Mucosa of stomach (tissue), 1 donor: ENCODE measurements at regions not wholly inside any gene's neighbourhood (a gene's known extent, or its start where the extent isn't known, plus 50 kb on each side); places are given as distances from the start of the nearest gene placed in this dataset.

ENCODE experiments used
- H3K27me3 ChIP-seq: one replicate; pipeline ENCODE4 v1.7.0; 2013; ENCODE audit warnings: mild to moderate bottlenecking, low read length; ENCODE audit not compliant: control insufficient read depth, insufficient read depth
- H3K36me3 ChIP-seq: one replicate; pipeline ENCODE4 v1.7.0; 2013; ENCODE audit warnings: low read length; ENCODE audit not compliant: control insufficient read depth, insufficient read depth
- H3K4me1 ChIP-seq: one replicate; pipeline ENCODE4 v1.7.0; 2013; ENCODE audit warnings: mild to moderate bottlenecking, low read length; ENCODE audit not compliant: control insufficient read depth, insufficient read depth
- H3K4me3 ChIP-seq: one replicate; pipeline ENCODE4 v1.7.0; 2013; ENCODE audit warnings: low read length
- H3K9ac ChIP-seq: one replicate; pipeline ENCODE4 v1.7.0; 2013; ENCODE audit warnings: mild to moderate bottlenecking, low read length, moderate library complexity
- H3K9me3 ChIP-seq: one replicate; pipeline ENCODE4 v1.7.0; 2013; ENCODE audit warnings: mild to moderate bottlenecking, low read length, moderate library complexity; ENCODE audit not compliant: control insufficient read depth
- donor health status: Pancreatic carcinoma.

DNA sequence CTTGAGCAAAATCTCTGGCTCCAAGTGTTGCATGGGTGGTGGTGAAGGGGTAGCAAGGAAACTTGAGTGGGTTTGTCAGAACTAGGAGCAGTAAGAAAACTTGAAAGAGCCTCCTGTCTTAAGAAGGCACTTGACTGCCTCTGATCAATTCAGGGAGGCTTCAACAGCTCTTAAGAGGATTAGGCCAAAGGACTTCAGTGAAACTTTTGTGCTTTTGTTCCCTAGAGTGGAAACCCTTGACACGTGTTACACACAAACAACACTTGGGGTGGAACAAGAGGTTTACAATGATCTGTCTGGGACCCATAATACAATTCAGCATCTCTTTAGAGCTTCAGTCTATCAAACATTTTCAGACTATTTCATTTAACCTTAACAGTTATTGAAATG is 80.1 kb upstream of the ARMC2 start:
- H3K27me3 ChIP-seq: no peaks in the 10 kb centered on the region
- H3K4me1 ChIP-seq: peaks cover 10% of the 10 kb centered on the region
- H3K9ac ChIP-seq: no peak overlapping the region
- no peaks in the 10 kb centered on the region for H3K9me3 ChIP-seq
- H3K4me3 ChIP-seq: no peak overlapping the region
- H3K36me3 ChIP-seq: no peaks in the 10 kb centered on the region

GRCh38 chr6:108768792-108769524 is 79.3 kb upstream of the ARMC2 start:
- no peaks in the 10 kb centered on the region for H3K9me3 ChIP-seq
- no peaks in the 10 kb centered on the region for H3K27me3 ChIP-seq
- no peak overlapping the region for H3K4me3 ChIP-seq
- H3K9ac ChIP-seq: no peak overlapping the region
- peaks cover 10% of the 10 kb centered on the region for H3K4me1 ChIP-seq
- no peaks in the 10 kb centered on the region for H3K36me3 ChIP-seq

GRCh38 chr6:108771421-108771820 is 76.8 kb upstream of the ARMC2 start:
- Histone ChIP-seq H3K4me3 (no peak overlapping the region), H3K9ac (no peak overlapping the region), H3K27me3 (no peaks in the 10 kb centered on the region), H3K9me3 (no peaks in the 10 kb centered on the region), H3K4me1 (peaks cover 10% of the 10 kb centered on the region), H3K36me3 (no peaks in the 10 kb centered on the region)

- no peaks in the 10 kb centered on the region for H3K9me3 ChIP-seq
- no peak overlapping the region for H3K9ac ChIP-seq
- no peak overlapping the region for H3K4me3 ChIP-seq
- no peaks in the 10 kb centered on the region for H3K4me1 ChIP-seq
- H3K27me3 ChIP-seq: no peaks in the 10 kb centered on the region
- no peaks in the 10 kb centered on the region for H3K36me3 ChIP-seq
These were observed 73.7 kb upstream of the ARMC2 start for GRCh38 chr6:108774555-108774954.

DNA sequence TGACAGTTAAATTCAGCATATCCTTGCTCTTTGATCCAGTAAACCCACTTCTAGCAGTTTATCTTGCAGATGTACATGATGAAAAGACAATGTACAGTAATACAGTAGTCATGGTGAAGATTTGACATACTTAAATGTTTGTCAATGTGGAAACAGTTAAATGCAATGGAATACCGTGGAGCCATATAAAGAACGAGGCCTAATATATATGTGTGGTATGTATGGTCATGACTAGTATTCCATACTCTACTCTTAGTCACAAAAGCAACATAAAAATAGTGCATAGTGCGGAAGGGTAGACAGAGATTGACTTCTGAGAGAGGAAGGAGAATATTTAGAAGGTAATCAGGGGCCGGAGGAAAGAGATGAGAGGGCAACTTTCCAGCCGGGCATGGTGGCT is 70.7 kb upstream of the ARMC2 start:
- Histone ChIP-seq H3K4me1 (peaks cover 1% of the 10 kb centered on the region), H3K36me3 (no peaks in the 10 kb centered on the region), H3K27me3 (no peaks in the 10 kb centered on the region), H3K4me3 (no peak overlapping the region), H3K9ac (no peak overlapping the region), H3K9me3 (no peaks in the 10 kb centered on the region)

GRCh38 chr6:108778421-108779186 is 69.6 kb upstream of the ARMC2 start:
- H3K9ac ChIP-seq: no peak overlapping the region
- no peaks in the 10 kb centered on the region for H3K9me3 ChIP-seq
- no peaks in the 10 kb centered on the region for H3K36me3 ChIP-seq
- peaks cover 4% of the 10 kb centered on the region for H3K4me1 ChIP-seq
- no peaks in the 10 kb centered on the region for H3K27me3 ChIP-seq
- H3K4me3 ChIP-seq: no peak overlapping the region

DNA sequence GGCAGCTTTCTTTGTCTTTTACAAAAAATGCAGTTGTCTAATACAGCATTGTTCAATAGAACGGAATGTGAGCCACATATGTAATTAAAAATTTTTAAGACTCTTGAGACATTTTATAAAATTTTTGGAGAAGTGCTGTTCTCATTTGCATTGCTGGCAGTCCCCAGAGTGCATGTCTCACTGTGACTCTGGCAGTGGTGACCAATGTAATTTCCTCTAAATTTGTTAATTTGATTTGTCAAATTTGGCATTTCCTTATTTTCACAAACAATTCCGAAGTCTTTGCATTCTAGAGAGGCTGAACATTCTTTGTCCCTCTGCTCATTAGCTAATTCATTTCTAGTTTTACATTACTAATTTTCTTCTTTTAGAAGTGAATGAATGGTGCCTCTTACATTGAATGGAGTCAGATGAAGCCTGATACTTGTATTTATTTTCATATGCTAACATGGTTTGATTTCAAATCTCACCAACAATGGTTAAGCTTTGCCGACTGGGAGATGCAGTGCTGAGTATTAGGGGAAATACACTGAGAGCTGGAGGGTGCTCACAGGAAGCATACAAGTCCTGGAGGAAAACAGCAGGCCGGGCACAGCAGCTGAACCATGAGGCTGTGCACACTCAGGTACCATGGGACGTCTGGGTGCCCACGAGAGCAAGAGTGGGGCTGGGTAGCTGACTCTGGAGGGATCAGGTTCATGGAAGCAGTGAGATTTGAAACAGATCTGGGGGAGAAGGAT is 68.5 kb upstream of the ARMC2 start:
- no peak overlapping the region for H3K9ac ChIP-seq
- no peaks in the 10 kb centered on the region for H3K9me3 ChIP-seq
- H3K27me3 ChIP-seq: no peaks in the 10 kb centered on the region
- H3K36me3 ChIP-seq: no peaks in the 10 kb centered on the region
- H3K4me3 ChIP-seq: no peak overlapping the region
- H3K4me1 ChIP-seq: peaks cover 4% of the 10 kb centered on the region

GRCh38 chr6:108780784-108781183 is 67.4 kb upstream of the ARMC2 start:
- H3K4me3 ChIP-seq: no peak overlapping the region
- peaks cover 4% of the 10 kb centered on the region for H3K4me1 ChIP-seq
- H3K9me3 ChIP-seq: no peaks in the 10 kb centered on the region
- H3K27me3 ChIP-seq: no peaks in the 10 kb centered on the region
- no peaks in the 10 kb centered on the region for H3K36me3 ChIP-seq
- no peak overlapping the region for H3K9ac ChIP-seq

DNA sequence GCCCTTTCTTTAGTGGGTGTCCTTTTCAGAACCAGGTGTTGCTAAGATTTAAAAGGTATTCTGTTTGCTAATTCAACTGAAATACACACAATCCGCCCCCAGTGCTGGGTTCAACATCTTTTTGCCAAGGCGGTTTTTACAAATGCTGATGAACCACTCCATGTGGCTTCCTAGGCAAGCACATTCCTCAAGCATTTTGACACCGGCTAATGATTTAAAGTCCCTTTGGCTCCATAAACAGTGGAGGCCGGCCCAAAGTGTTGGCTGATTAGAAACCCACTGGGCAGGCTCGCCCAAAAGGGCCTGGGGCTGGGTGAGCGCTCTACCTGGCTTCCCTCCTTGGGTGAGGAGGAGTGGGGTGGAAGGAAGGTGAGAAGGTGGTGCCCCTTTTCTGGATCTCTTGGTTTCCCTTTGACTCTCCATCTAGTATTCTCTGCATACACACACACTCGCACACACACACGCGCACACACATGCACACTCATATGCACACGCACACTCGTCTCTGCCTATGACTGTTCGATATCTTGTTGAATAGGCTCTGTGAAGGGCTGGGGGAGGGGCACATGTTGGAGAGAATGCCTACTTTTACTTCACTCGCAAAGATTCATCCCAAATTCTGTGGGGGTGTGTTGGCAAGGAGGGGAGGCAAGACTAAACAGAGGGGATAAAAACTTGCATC is 66.7 kb upstream of the ARMC2 start:
- peak overlapping the region; percentile 71 for H3K9ac ChIP-seq
- peak overlapping the region; percentile 76 for H3K4me3 ChIP-seq

GRCh38 chr6:108782179-108783041 is 65.8 kb upstream of the ARMC2 start:
- peak overlapping the region; percentile 71 for H3K9ac ChIP-seq
- H3K9me3 ChIP-seq: no peaks in the 10 kb centered on the region

More for the DNA sequence above, 66.7 kb upstream of the ARMC2 start:
- no peaks in the 10 kb centered on the region for H3K27me3 ChIP-seq
- no peaks in the 10 kb centered on the region for H3K9me3 ChIP-seq
- H3K4me1 ChIP-seq: peaks cover 4% of the 10 kb centered on the region
- no peaks in the 10 kb centered on the region for H3K36me3 ChIP-seq

DNA sequence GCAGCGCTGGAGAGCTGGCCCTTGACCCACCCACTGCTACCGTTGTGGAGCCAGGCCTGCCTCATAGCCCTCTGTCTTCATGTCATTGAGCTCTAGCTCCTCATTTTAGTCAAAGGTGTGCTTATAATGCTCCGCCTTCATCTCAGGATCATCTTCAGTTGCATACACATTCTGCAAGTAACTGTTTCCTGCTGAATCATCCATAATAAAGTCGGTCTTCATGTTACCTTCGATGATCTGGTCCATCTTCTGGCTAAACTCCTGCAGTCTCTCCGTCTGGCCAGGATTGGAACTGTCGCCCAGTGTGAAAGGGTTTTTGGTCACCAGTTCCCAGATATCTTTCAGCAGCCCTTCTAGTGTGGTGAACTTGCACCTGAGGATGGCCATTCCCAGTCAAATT is 62.6 kb upstream of the ARMC2 start:
- H3K4me1 ChIP-seq: peaks cover 4% of the 10 kb centered on the region
- no peaks in the 10 kb centered on the region for H3K36me3 ChIP-seq
- H3K4me3 ChIP-seq: no peak overlapping the region
- no peaks in the 10 kb centered on the region for H3K9me3 ChIP-seq
- H3K9ac ChIP-seq: no peak overlapping the region
- no peaks in the 10 kb centered on the region for H3K27me3 ChIP-seq

More at GRCh38 chr6:108782179-108783041, 65.8 kb upstream of the ARMC2 start:
- Histone ChIP-seq H3K27me3 (no peaks in the 10 kb centered on the region), H3K36me3 (no peaks in the 10 kb centered on the region), H3K4me1 (peaks cover 4% of the 10 kb centered on the region), H3K4me3 (peak overlapping the region; percentile 76)
